Cerebellar cortex (tissue), 1 donor: ENCODE measurements at regions not wholly inside any gene's neighbourhood (a gene's known extent, or its start where the extent isn't known, plus 50 kb on each side); places are given as distances from the start of the nearest gene placed in this dataset.

Source experiments
- DNase-seq: peaks from one replicate; pipeline ENCODE4 v3.0.0-alpha.2; 2015; ENCODE audit warnings: low spot score

DNA sequence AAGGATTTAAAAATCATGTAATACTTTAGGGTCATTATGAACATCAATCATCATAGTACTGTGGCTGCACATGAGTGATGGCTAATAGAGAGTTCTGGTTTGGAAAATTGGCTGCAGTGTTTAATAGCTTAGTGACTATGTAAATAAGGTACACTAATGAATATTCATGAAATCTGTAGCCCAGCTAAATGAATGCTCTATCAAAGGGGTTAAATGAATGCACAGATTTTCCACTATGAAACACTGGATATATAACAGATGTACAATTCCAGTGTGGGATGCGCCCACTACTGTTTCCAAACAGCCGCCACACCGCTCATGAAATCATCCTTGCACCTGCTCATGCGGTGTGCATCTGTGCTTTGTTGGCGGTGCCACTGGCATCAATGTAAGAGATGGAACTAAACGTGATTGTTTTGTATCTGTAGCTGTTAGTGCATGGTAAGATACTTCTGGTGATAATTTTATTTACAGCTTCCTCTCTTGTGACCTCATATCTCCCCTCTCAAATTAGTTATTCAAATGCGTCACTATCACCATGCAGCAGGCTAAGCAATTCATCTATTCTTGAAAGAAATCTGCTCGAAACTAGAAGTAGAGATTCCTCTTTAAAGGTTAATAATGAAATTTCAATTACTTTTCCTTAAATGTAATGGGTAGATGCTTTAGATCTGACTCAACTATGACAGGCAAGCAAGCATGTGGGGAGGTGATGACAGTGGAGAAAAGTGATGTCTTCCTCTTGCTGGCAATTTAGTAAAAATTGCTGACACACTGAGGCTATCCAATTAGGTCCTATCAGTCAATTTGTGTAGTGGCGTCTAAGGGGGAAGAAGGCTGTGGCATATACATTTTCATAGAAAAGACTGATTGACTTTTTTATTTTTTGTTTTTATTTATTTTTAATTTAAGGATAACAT lies 433.6 kb downstream of the AEBP2 start:
- no peak for DNase-seq

DNA sequence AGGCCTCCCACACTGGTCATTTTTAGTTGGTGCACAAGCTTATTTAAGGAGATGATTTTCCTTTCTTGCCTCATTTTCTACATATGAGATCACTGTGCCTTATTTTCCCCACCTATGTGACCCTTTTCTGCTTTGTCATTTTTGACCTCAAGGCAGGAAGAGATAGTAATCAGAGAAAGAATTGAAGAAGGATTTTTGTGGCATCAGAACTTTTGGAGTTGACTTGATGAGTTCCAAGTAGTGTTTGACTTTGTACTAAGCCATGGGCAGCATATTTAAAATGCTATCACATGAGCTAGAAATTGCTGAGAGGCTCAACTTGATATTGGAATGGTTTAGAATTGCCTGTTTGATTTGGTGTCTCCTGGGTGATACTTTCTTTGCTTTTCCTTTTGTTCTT lies 440.8 kb downstream of the AEBP2 start:
- no peak for DNase-seq

GRCh38 chr12:19880721-19881120 lies 441.4 kb downstream of the AEBP2 start:
- DNase-seq = no peak

- DNase-seq = no peak
Observed at GRCh38 chr12:19882346-19882745, 443.1 kb downstream of the AEBP2 start.

- DNase-seq = no peak
Observed at GRCh38 chr12:19884021-19884492, 444.8 kb downstream of the AEBP2 start.

DNA sequence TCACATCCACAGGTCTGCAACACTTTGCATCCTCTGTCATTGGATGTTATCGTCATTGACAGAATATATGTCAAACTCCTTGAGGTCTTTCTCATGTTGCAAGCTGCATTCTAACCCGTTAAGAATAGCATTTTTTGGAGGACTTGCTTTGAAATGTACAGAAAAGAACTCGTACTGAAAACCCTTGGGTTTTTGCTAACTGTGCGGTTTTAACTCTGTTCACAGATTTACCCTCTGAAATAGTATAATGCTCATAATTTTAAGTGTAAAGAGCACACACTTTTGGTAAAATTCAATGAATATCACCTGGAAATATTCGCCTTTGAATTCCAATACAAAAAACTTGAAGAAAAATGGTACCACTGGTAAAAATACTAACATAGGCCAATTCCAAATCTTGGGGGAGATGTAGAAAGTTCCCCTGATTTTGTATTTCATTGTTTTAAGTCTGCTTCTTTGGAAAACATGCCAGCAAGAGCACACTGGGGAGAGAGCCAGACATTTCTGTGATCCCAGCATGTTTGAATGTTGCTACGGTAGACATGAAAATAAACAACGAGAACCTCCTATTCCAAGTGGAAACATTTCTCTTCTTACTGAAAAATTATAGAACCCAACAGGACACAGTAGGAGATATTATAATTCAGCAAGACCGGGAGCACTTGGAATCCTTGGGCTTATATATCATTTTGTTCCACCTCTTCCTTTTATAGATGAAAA lies 446.0 kb downstream of the AEBP2 start:
- DNase-seq = no peak

DNA sequence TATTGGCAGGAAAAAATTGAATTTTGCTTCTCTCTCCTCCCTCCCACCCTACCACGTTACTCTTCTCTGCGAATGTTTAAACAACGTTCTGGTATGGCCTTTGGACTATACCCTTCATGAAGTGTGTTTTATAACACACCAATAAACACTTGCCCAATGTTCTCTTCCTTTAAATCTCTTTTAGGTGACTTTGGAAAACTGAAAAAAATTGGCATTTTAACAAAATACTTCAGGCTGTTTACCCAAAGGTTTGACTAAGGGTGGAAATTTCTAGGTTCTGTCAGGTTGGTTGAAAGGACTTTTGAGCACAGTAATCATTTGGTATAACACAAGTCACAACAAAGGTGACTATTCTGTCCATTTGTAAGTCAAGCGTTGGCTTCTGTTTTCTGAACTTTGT lies 446.8 kb downstream of the AEBP2 start:
- no peak for DNase-seq

DNA sequence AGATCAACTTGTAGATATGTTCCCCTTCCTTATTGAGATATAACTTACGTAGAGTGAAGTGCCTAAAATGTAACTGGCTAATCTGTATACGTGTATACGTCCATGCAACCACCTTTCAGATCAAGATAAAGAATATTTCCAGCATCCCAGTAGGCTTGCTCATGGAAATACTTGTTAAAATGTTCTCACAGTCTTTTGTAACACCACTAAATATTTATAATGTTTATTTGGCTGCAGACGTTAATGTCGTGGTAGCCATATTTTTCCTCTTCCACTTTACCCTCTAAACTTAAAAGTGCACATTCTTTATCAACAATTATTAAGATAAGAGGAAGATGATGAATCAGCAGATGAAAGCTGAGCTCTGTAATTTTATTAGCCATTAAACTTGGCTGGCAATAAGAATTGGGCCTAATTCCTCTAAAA lies 447.4 kb downstream of the AEBP2 start:
- DNase-seq = no peak

DNA sequence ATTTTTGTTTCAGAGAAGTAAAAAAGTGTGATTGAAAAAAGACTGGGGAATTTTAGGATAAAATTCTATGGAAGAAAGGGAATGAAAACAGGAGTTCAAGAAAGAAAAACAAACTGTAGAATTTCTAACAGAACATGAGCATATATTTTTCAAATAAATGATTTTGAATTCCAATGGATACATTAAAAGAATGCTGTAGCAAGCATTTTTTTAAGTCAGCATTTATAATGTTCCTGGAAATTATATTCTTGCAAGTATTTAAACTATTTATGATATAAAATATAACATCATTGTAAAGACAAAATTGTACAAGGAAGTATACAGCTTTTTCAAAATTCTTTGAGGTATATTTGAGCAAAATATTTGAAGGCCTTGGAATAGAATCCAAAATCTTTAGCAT lies 450.7 kb downstream of the AEBP2 start:
- DNase-seq = no peak

DNA sequence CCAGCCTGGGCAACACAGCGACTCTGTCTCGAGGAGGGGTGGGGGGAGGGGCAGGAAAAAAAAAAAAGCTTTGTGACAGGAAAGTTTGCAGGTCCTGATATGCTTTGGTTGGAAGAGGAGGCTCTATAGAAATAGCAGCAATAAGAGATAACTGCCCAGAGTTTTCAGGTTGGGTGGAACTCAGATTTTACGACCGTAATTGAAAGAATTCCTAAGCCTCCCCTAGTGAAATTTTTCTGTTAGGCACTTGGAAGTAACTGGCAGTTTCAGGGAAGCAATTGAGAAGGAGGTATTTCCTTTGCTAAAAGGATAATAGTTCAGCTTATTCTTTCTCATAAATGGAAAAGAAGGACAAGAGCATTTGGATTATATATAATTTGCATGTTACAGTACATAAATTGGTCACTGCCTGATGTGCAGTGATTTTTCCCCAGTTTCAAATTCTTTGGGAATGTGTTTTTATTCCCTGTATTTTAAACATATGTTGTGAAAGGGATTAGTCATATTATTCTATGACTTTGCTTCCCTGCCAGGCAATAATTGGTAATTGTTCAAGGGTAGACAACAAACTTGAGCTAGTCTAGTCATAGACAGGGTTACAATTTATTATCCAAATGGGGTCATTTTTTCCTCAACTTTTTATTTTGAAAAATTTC lies 452.8 kb downstream of the AEBP2 start:
- no peak for DNase-seq

DNA sequence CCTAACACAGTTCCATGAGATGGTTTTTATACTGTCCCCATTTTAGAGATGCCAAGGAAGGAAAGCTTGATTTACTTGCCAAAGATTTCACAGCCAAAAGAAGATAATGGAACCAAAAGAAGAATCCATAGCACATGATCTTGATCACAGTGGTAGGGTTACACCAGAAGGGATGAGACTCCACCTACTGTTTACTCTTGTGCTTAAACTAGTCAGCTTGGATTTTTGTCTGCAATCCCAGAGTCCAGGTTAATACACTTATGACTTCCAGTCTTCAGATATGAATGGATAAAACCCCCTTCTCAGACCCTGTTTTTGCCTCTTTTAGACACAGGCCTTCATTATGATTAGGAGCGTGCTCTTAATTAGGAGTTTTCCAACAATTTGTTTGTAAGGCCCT lies 454.2 kb downstream of the AEBP2 start:
- DNase-seq = no peak

GRCh38 chr12:19894050-19894449 lies 454.8 kb downstream of the AEBP2 start:
- no peak for DNase-seq

DNA sequence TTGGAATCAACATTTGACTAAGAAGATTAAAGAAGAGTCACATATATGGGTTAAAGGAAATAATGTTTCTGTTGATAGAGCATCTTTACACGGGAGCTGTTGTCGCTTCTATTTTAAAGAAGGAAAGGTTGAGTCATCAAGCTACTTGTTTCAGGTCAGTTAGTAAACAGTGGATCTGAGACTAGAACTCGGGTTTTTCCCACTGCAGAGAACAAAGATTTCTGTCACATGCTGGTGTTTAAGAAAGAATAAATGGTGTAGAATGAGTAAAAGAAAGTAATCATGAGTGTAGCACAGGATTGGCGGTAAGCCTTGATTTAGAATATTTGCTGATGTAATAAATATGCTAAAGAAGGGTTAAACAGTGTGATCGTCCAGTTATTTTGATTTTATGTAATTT lies 455.5 kb downstream of the AEBP2 start:
- DNase-seq = no peak

DNA sequence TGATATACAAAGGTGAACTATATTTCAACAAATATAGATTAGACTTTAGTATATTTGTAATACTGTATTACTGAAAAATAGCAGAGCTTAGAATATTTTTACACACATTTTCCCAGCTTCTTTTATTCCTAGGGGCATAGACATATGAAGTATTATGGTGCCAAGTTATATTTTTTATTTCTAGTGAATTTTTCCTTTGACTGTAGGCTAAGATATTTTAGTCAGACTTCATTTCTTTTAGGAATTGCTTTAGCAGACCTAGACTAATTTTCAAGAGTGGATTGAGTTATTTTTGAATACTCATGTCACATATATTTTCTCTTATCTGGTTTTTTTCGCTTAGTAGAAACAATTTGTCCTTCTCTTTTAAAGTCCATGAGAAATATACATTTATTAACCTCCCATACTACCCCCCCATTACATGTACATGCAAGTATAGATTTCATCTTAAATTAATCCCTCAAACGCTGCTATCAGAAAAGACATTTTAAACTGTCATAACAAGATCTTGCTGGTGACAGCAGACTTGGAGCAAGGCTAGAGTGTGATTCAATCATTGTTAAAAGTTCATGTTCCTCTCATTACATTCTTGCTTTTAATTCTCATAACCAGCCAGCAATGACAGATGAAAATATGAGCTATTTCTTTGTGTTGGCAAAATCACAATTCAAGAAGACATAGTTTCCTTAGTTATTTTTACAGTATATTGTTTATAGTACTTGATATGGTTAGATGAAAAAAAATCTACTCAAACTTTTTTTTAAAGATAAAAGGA lies 456.1 kb downstream of the AEBP2 start:
- DNase-seq = no peak

GRCh38 chr12:19896041-19896440 lies 456.7 kb downstream of the AEBP2 start:
- DNase-seq = no peak

DNA sequence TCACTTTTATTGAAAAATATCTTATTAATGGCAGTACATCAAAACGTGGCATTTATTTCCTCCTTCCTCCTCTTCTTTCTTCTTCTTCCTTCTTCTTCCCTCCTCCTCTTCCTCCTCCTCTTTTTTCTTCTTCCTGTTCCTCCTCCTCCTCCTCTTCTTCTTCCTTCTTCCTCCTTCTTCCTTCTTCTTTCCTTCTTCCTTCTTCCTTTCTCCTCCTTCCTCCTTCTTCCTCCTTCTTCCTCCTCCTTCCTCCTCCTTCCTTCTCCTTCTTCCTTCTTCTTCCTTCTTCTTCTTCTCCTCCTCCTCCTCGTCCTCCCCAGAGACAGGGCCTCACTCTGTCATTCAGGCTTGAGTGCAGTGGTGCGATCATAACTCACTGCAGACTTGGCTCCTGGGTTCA lies 457.2 kb downstream of the AEBP2 start:
- DNase-seq = no peak

DNA sequence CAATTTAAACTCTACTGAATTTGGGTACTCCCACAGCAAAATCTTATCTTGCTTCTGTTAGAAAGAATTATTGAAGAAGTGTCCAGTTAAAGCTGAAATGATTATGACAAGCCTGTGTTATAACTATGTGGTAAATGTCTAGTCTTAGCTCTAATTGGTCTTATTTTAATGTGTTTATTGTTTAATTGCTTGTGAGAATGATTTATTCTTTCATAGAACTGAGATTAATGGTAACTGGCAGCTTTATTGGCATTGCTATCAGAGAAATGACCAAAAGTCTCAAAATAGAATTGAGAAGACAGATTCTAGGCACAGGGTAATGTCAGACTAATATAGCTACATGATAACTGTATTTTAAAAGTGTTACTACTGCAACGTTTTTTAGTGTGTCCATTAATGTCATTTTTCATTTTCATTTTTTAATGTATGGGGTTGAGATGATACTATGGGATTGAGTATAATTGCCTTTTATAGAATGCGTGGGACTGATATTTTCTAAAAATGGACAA lies 458.7 kb downstream of the AEBP2 start:
- no peak for DNase-seq

- DNase-seq = no peak
Observed at GRCh38 chr12:19901841-19902240, 462.5 kb downstream of the AEBP2 start.

- no peak for DNase-seq
Observed at GRCh38 chr12:19904819-19905218, 463.5 kb upstream of the PDE3A start.

GRCh38 chr12:19908830-19909229 lies 459.5 kb upstream of the PDE3A start:
- DNase-seq = no peak

- no peak for DNase-seq
Observed at GRCh38 chr12:19909418-19909817, 458.9 kb upstream of the PDE3A start.

DNA sequence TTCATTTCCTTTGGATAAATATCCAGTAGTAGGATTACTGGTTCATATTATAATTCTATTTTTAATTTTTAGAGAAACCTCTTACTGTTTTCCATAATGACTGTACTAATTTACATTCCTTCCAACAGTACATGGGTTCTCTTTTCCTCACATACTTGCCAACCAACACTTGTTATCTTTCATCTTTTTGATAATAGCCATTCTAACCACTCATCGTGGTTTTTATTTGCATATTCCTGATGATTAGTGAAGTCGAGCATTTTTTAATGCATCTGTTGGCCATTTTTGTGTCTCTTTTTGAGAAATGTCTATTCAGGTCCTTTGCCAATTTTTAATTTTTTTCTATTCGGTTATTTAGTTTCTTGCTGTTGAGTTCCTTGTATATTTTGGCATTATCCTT lies 457.7 kb upstream of the PDE3A start:
- DNase-seq = no peak
